GM18951 (cell line): ENCODE measurements at regions not wholly inside any gene's neighbourhood (a gene's known extent, or its start where the extent isn't known, plus 50 kb on each side); places are given as distances from the start of the nearest gene placed in this dataset.
"Not testable (repeated sequence)": the region's sequence is repeated elsewhere in the genome, so short reads cannot be mapped to it uniquely, and the experiment has no call there.

Experiments
- POLR2A ChIP-seq: IDR thresholded peaks from 4 replicates; pipeline ENCODE4 v1.6.1; 2011; ENCODE audit warnings: mild to moderate bottlenecking; ENCODE audit not compliant: insufficient read length, insufficient read depth; ENCODE audit errors: extremely low read depth
- in situ Hi-C: fragments of 300-500 bp; cut with MboI; formaldehyde crosslinking; loops from one replicate; pipeline ENCODE4 v1.12.0; 2022; ENCODE audit warnings: low sequenced_read_pairs, mixed read lengths, inconsistent platforms; ENCODE audit not compliant: unreplicated experiment

GRCh38 chr20:39967806-39968205 is 721.2 kb downstream of the MAFB start:
- in situ Hi-C loops = no loop called here
- TF ChIP-seq POLR2A = no peak

GRCh38 chr20:39961637-39962244 is 727.3 kb downstream of the MAFB start:
- TF ChIP-seq POLR2A = no peak
- in situ Hi-C loops = no loop called here

- in situ Hi-C loops = no loop called here
- TF ChIP-seq POLR2A = no peak
Measured at GRCh38 chr20:39960522-39961428, 728.3 kb downstream of the MAFB start.

- in situ Hi-C loops = not testable (repeated sequence)
Measured at GRCh38 chr20:39957911-39958310, 731.1 kb downstream of the MAFB start.

GRCh38 chr20:39954621-39955020 is 734.4 kb downstream of the MAFB start:
- in situ Hi-C loops = no loop called here
- TF ChIP-seq POLR2A = no peak

GRCh38 chr20:39946931-39947330 is 742.1 kb downstream of the MAFB start:
- in situ Hi-C loops = no loop called here

GRCh38 chr20:39946053-39946810 is 742.8 kb downstream of the MAFB start:
- no peak for TF ChIP-seq POLR2A
- in situ Hi-C loops = no loop called here

More at GRCh38 chr20:39946931-39947330, 742.1 kb downstream of the MAFB start:
- TF ChIP-seq POLR2A = no peak

- no peak for TF ChIP-seq POLR2A
- in situ Hi-C loops = no loop called here
Measured at GRCh38 chr20:39944861-39945260, 744.2 kb downstream of the MAFB start.

GRCh38 chr20:39943336-39943735 is 745.7 kb downstream of the MAFB start:
- in situ Hi-C loops = no loop called here
- no peak for TF ChIP-seq POLR2A

- in situ Hi-C loops = no loop called here
- TF ChIP-seq POLR2A = no peak
Measured at GRCh38 chr20:39941245-39941644, 747.8 kb downstream of the MAFB start.

GRCh38 chr20:39939241-39939865 is 749.7 kb downstream of the MAFB start:
- in situ Hi-C loops = no loop called here
- TF ChIP-seq POLR2A = no peak

GRCh38 chr20:39936401-39936800 is 752.6 kb downstream of the MAFB start:
- in situ Hi-C loops = no loop called here

GRCh38 chr20:39935901-39936300 is 753.1 kb downstream of the MAFB start:
- in situ Hi-C loops = no loop called here
- TF ChIP-seq POLR2A = no peak

More at GRCh38 chr20:39936401-39936800, 752.6 kb downstream of the MAFB start:
- TF ChIP-seq POLR2A = no peak
